B cell (primary cell): ENCODE measurements at regions not wholly inside any gene's neighbourhood (a gene's known extent, or its start where the extent isn't known, plus 50 kb on each side); places are given as distances from the start of the nearest gene placed in this dataset.

Experiments
- CTCF ChIP-seq: fragments of 200-600 bp; IDR thresholded peaks from one replicate; pipeline ENCODE4 v1.8.0; 2022; ENCODE audit warnings: antibody characterized with exemption, mild to moderate bottlenecking
- EZH2 ChIP-seq: IDR thresholded peaks from 2 replicates; pipeline ENCODE4 v1.6.1; 2012; ENCODE audit warnings: borderline replicate concordance, low read depth, mild to moderate bottlenecking, moderate library complexity, low read length; ENCODE audit not compliant: insufficient read depth, poor library complexity, severe bottlenecking

- no peak for TF ChIP-seq EZH2
- no peak for TF ChIP-seq CTCF
Measured at GRCh38 chr5:74288038-74288437, 352.5 kb downstream of the ENC1 start.
